DMS79 treated with DMSO at 0.1 percent for 48 hours (cell line): ENCODE measurements at regions not wholly inside any gene's neighbourhood (a gene's known extent, or its start where the extent isn't known, plus 50 kb on each side); places are given as distances from the start of the nearest gene placed in this dataset.
"Not testable (repeated sequence)": the region's sequence is repeated elsewhere in the genome, so short reads cannot be mapped to it uniquely, and the experiment has no call there.

ENCODE experiments used
- DNase-seq: peaks from one replicate; lab custom pipeline; 2025; lab: John Stamatoyannopoulos, UW

GRCh38 chr15:49706805-49707204 is 86.0 kb downstream of the DTWD1 start:
- DNase-seq = no peak

DNA sequence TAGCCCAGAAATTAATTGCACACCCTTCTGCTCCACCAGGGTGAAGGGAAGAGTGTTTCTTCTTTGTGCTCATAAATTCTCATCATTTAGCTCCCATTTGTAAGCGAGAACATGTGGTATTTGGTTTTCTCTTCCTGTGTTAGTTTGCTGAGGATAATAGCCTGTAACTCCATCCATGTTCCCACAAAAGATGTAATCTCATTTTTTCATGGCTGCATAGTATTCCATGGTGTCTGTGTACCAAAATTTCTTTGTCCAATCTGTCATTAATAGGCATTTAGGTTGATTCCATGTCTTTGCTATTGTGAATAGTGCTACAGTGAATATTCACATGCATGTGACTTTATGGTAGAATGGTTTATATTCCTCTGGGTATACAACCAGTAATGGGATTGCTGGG is 86.8 kb downstream of the DTWD1 start:
- DNase-seq = no peak

GRCh38 chr15:49709646-49710214 is 88.9 kb downstream of the DTWD1 start:
- DNase-seq = no peak

DNA sequence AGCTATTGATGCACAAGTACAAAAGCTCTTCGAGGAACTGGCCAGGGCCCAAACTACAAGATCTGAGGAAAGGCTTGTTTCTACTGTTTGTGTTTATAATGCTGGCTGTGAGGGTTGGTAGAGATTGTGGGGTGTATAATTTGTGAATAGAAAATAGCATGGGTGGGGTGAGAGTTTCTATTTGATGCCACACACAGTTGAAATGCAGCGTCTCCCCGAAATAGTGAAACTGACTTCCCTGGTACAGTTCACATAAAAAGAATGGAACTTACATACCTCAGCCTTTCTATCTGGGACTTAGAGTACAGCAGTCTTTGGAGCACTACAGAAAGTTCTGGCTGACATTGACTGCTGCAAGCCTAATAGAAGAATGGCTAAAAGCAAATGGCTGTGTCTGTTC is 91.3 kb downstream of the DTWD1 start:
- DNase-seq = no peak

DNA sequence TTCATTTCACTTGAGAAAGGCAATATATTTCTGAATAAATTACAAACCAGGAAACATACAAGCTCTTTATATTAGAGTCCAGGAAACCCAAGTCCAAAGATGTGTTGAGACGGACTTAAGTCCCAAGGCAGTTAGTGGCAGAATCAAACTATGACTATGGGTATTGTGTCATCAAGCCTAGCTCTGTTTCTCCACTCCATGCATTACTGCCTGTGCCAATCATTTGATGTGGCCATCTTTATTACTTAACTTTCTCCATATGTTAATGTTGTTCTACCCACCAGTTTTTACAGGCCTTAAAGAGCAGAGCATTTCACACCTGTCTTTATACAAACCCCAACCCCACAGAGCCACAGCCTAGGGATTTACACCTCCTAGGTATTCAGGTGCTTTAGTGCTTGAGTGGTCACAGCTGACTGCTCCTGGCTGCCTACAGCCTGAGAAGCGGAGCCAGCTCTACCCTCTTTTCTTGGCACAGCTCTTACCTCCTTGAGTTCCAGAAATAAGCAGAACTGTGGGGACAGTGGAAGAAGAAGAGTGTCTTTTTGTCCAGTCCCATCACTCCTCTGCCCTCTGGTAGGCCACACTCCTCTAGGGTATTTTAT is 92.1 kb downstream of the DTWD1 start:
- peak; percentile 65 for DNase-seq

GRCh38 chr15:49715211-49715610 is 94.4 kb downstream of the DTWD1 start:
- DNase-seq = no peak

- DNase-seq = no peak
Measured at GRCh38 chr15:49715701-49716100, 94.9 kb downstream of the DTWD1 start.

- DNase-seq = no peak
Measured at GRCh38 chr15:49718234-49718633, 97.4 kb downstream of the DTWD1 start.

GRCh38 chr15:49718846-49719245 is 98.0 kb downstream of the DTWD1 start:
- DNase-seq = no peak

DNA sequence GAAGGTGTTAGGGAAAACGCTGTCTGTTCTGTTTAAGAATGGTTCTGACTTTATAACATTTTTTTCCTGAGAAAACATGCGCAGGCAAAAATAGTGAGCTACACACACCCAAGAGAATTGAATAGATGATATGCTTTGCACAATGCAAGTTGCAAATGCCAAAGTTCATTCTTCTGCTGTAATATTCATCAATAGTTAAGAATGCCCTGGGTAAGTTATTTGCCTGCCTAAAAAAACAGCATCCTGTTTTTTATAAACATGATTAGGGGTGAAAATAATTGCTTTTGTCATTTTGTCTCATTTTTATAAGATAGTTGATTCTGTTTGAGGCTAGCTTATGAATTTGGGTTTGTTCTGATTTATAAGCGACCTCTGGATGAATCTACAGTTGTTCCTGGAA is 99.4 kb downstream of the DTWD1 start:
- no peak for DNase-seq

- no peak for DNase-seq
Measured at GRCh38 chr15:49721091-49721490, 100.2 kb downstream of the DTWD1 start.

DNA sequence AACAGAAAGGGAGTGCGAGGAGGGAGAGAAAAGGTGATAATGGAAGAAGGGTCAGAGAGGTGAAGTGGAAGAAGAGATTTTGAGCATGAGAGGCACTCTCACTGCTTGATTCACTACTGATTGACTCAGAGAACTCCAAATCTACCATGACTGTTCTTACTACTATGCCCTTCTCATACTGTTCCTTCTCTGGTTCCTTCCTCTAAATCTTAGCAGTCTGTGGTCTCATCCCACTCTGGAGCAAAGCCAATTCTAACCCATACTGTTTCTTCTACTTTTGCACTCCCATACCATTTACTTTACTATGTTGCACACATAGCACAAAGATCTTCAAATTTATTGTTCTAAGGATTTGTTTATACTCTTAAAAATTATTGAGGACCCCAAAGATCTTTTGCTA is 100.8 kb downstream of the DTWD1 start:
- DNase-seq = no peak

- no peak for DNase-seq
Measured at GRCh38 chr15:49723981-49724380, 103.1 kb downstream of the DTWD1 start.

GRCh38 chr15:49731187-49732099 is 110.6 kb downstream of the DTWD1 start:
- DNase-seq = no peak

GRCh38 chr15:49732109-49732508 is 111.3 kb downstream of the DTWD1 start:
- DNase-seq = not testable (repeated sequence)

DNA sequence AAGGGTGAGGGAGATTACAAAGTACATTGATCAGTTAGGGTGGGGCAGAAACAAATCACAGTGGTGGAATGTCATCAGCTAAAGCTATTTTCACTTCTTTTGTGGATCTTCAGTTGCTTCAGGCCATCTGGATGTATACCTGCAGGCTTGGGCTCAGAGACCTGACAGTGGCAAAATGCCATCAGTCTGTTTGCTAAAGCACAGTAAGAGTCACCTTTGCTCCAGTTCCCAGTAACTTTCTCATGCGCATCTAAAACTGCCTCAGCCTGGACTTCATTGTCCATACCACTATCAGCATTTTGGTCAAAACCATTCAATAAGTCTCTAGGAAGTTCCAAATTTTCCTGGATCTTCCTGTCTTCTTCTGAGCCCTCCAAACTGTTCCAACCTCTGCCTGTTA is 113.2 kb downstream of the DTWD1 start:
- not testable (repeated sequence) for DNase-seq

DNA sequence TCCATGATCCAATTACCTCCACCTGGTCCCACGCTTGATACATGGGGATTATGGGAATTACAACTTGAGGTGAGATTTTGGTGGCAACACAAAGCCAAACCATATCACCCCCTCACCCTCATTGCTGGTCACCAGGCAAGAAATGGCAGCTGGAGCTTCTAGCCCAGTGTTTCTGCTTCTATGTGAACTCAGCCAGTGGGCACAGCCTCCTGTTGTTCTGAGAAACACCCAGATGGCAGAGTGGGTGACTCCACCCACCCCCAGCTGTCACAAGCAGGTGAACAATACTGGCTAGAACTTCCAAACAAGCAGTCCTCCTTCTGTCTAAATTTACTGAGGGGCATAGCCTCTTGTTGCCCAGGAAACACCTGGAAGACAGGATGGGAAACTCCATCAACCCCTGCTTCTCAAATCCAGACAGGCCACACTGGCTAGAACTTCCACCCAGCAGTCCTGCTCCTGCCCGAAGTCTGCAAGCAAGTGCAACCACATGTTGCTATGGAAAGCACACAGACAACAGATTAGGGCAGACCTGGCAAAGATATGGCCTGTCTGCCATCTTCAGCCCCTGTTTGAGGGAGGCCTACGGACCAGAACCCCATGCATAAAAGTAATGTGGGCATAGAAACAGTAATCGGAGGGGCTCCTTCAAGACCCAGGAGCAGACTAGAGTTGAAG is 114.1 kb downstream of the DTWD1 start:
- no peak for DNase-seq

DNA sequence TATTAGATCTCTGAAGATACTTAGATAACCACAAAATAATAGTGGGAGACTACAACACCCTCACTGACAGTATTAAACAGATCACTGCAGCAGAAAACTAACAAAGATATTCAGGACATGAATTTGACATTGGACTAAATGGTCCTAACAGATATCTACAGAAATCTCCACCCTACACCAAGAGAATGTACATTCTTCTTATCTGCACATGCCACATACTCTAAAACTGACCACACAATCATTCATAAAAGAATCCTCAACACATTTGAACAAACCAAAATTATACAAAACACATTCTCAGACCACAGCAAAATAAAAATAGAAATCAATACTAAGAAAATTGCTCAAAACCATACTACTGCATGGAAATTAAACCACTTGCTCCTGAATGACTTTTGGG is 116.3 kb downstream of the DTWD1 start:
- no peak for DNase-seq

DNA sequence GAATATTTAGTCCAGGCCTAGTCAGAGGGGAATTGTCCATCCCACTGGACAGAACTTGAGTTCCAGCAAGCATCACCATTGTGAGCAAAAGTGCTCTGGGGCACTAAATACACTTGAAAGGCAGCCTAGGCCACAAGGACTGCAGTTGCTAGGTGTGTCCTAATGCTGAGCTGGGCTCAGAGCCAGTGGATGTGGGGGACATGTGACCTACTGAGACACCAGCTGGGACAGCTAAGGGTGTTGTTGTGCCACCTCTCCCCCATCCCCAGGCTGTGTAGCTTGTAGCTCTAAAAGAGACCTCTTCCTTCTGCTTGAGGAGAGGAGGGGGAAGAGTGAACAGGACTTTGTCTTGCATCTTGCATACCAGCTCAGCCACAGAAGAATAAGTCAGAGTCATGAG is 120.9 kb downstream of the DTWD1 start:
- no peak for DNase-seq

DNA sequence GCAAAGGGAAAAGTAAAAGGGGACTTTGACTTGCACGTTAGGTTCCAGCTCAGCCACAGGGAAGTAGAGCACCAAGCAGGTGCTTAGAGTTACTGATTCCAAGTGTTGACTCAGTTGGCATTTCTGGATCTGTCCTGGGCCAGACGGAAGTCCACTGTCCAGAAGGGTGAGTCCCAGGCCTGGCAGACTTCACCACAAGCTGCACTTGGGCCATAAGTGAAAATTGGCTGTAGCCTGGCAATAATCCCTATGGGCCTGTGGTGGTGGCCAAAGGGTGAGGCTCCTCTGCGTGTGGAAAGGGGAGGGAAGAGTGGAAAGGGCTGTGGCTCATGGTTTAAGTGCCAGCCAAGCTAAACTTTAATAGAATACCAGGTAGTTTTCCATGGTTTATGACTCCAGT is 121.5 kb downstream of the DTWD1 start:
- DNase-seq = no peak

- DNase-seq = no peak
Measured at GRCh38 chr15:49747340-49747739, 126.5 kb downstream of the DTWD1 start.

GRCh38 chr15:49748791-49749190 is 127.9 kb downstream of the DTWD1 start:
- DNase-seq = no peak

DNA sequence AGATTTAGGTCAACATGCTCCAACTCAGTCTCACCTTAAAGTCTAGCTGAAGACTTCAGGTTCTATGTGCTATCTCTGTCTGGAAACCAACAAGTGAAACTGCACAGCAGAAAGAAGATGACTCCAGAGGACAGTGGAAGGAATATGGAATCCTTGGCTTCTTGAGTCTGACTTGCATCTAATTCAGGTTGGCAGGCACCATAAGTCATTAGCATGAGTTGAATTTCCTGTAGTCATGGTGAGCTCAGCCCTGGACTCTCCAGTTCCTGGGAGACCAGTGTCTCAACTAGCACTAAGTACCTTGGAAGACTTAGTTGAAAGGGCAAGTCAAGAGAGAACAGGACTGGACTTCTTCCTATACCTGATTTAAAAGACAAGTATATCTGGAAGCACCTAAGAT is 129.7 kb downstream of the DTWD1 start:
- DNase-seq = no peak
